ENCODE measurements at regions not wholly inside any gene's neighbourhood (a gene's known extent, or its start where the extent isn't known, plus 50 kb on each side); places are given as distances from the start of the nearest gene placed in this dataset.

DNA sequence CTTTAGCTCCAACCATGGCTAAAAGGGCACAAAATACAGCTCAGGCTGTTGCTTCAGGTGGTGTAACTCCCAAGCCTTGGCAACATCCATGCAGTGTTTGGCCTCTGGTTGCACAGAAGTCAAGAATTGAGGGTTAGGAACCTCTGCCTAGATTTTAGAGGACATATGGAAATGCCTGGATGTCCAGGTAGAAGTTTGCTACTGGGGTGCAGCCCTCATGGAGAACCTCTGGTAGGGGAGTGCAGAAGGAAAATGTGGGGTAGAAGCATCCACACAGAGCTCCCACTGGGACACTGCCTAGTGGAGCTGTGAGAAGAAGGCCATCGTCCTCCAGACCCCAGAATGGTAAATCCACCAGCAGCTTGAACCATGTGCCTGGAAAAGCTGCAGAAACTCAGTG is 1453.8 kb upstream of the EYS start:
- Histone ChIP-seq H3K4me3 (ENCODE audit: extremely low read depth in 1 of 4, insufficient read depth in 2 of 4, low read depth in 3 of 4, low read length in 4 of 4) (no peak overlapping the region), H3K9ac (replicated peaks in 1 of 4; ENCODE audit: extremely low read depth in 1 of 4, low read depth in 3 of 4, low read length in 3 of 4) (no peak overlapping the region), H2AFZ (ENCODE audit: low read length) (no peak overlapping the region), H3K4ac (replicated peaks; ENCODE audit: insufficient read length, low read depth, low read length) (no peak overlapping the region), H3K79me2 (ENCODE audit: control insufficient read depth in 1 of 2, insufficient read depth in 2 of 2, low read length in 2 of 2) (no peaks in the 10 kb centered on the region), H4K91ac (replicated peaks; ENCODE audit: insufficient read length, low read length) (no peak overlapping the region), H3K23ac (ENCODE audit: insufficient read length) (no peak overlapping the region), H2BK20ac (ENCODE audit: low read length) (no peak overlapping the region), H3K56ac (replicated peaks; ENCODE audit: insufficient read length, low read depth, low read length) (no peak overlapping the region), H4K8ac (ENCODE audit: extremely low read depth, insufficient read depth, low read length) (no peak overlapping the region), H3K36me3 (ENCODE audit: control insufficient read depth in 2 of 4, insufficient read depth in 4 of 4, low read length in 3 of 4) (no peaks in the 10 kb centered on the region), H3K23me2 (ENCODE audit: low read depth, low read length) (no peaks in the 10 kb centered on the region), H3K14ac (ENCODE audit: insufficient read length) (no peak overlapping the region), H2BK120ac (replicated peaks; ENCODE audit: low read depth, low read length) (no peak overlapping the region), H4K20me1 (replicated peaks in 1 of 2; ENCODE audit: control insufficient read depth in 1 of 2, insufficient read depth in 2 of 2, low read length in 2 of 2) (no peaks in the 10 kb centered on the region), H3K79me1 (ENCODE audit: low read depth, low read length) (no peaks in the 10 kb centered on the region), H3K4me2 (ENCODE audit: insufficient read depth in 1 of 2, low read depth in 2 of 2, low read length in 2 of 2) (no peak overlapping the region), H3K27me3 (replicated peaks in 1 of 4; ENCODE audit: control insufficient read depth in 3 of 4, extremely low read depth in 1 of 4, insufficient read depth in 3 of 4, low read length in 3 of 4) (no peaks in the 10 kb centered on the region), H2BK15ac (ENCODE audit: low read length) (no peak overlapping the region), H2BK5ac (ENCODE audit: low read depth, low read length) (no peak overlapping the region), H2AK5ac (ENCODE audit: low read depth, low read length) (no peak overlapping the region), H4K5ac (ENCODE audit: insufficient read length, low read depth, low read length) (no peak overlapping the region), H3K18ac (ENCODE audit: extremely low read depth, low read length) (no peak overlapping the region), H3K4me1 (replicated peaks in 1 of 4; ENCODE audit: control insufficient read depth in 3 of 4, insufficient read depth in 4 of 4, low read length in 3 of 4) (no peaks in the 10 kb centered on the region), H3K27ac (ENCODE audit: low read depth, low read length) (no peak overlapping the region), H3K9me3 (ENCODE audit: insufficient read depth in 2 of 2, low read depth in 1 of 2, low read length in 1 of 2) (peaks cover 10 to 16% of the 10 kb centered on the region in 2 experiments), H2BK12ac (ENCODE audit: low read depth, low read length) (no peak overlapping the region)
- no peak for FAIRE-seq
- WGBS, 2 experiments (ENCODE audit: extremely low coverage in 1 of 2, insufficient coverage in 1 of 2, insufficient read length in 1 of 2, insufficient replicate concordance in 2 of 2, low coverage in 1 of 2, low lambda C conversion rate in 2 of 2, missing lambda C conversion rate in 1 of 2): 95% methylated on average over 1 of the region's 1 CpG; no CpG with 5 or more reads in 1 of the 2 experiments
- TF ChIP-seq SIRT6 (IDR thresholded peaks at IDR 0.05; ENCODE audit: low read length): no peak
- ChIA-PET CTCF (ENCODE audit: partially characterized antibody) (no interaction called here), POLR2A (ENCODE audit: partially characterized antibody) (no interaction called here)
- DNase-seq (ENCODE audit: low read depth in 1 of 2, low spot score in 2 of 2): no peak

All from H1 (cell line).